ENCODE measurements at regions not wholly inside any gene's neighbourhood (a gene's known extent, or its start where the extent isn't known, plus 50 kb on each side); places are given as distances from the start of the nearest gene placed in this dataset.

- TF ChIP-seq, protein P1, sequence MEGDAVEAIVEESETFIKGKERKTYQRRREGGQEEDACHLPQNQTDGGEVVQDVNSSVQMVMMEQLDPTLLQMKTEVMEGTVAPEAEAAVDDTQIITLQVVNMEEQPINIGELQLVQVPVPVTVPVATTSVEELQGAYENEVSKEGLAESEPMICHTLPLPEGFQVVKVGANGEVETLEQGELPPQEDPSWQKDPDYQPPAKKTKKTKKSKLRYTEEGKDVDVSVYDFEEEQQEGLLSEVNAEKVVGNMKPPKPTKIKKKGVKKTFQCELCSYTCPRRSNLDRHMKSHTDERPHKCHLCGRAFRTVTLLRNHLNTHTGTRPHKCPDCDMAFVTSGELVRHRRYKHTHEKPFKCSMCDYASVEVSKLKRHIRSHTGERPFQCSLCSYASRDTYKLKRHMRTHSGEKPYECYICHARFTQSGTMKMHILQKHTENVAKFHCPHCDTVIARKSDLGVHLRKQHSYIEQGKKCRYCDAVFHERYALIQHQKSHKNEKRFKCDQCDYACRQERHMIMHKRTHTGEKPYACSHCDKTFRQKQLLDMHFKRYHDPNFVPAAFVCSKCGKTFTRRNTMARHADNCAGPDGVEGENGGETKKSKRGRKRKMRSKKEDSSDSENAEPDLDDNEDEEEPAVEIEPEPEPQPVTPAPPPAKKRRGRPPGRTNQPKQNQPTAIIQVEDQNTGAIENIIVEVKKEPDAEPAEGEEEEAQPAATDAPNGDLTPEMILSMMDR (IDR thresholded peaks at IDR 0.05; ENCODE audit: insufficient read depth, low read depth, low read length) = no peak
- TF ChIP-seq EZH2 (IDR thresholded peaks at IDR 0.05; ENCODE audit: insufficient read depth, low read length) = no peak
Observed at GRCh38 chr12:31906557-31907301, 52.5 kb upstream of the RESF1 start.
